ENCODE measurements at regions not wholly inside any gene's neighbourhood (a gene's known extent, or its start where the extent isn't known, plus 50 kb on each side); places are given as distances from the start of the nearest gene placed in this dataset.
"Not testable (repeated sequence)": the region's sequence is repeated elsewhere in the genome, so short reads cannot be mapped to it uniquely, and the experiment has no call there.

- not testable (repeated sequence) for H3K27me3 Mint-ChIP-seq; H3K4me3 Mint-ChIP-seq (ENCODE audit: low read depth); H3K36me3 Mint-ChIP-seq (ENCODE audit: insufficient read depth); DNase-seq (ENCODE audit: low spot score, unreplicated experiment); H3K27ac Mint-ChIP-seq; H3K9me3 Mint-ChIP-seq (ENCODE audit: low read depth); H3K4me1 Mint-ChIP-seq (ENCODE audit: low read depth)
Measured at GRCh38 chr17:15802917-15803316, 70.8 kb downstream of the TBC1D26 start.

DNA sequence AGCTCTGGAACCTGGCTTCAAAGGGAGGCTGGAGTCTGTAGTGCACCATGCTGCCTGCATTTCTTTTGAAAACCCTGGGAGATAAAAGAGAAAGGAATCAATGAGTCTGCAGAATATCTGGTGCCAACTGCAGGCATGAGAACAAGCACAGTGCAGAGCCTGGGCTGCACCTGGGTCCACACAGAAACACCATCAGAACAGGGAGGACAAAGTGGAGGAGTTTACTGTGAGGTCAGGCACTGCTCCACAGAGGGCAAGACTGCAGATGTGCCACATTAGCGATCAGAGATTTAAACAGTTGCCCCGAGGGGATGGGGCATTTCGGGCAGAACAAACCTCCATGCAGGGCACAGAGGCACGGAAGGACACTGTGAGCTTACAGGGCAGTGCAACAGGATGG, 74.7 kb downstream of the TBC1D26 start:
- DNase-seq (ENCODE audit: low spot score, unreplicated experiment); H3K4me1 Mint-ChIP-seq (ENCODE audit: low read depth); H3K36me3 Mint-ChIP-seq (ENCODE audit: insufficient read depth); H3K27me3 Mint-ChIP-seq; H3K27ac Mint-ChIP-seq; H3K9me3 Mint-ChIP-seq (ENCODE audit: low read depth); H3K4me3 Mint-ChIP-seq (ENCODE audit: low read depth): not testable (repeated sequence)

GRCh38 chr17:15813388-15813787, 81.3 kb downstream of the TBC1D26 start:
- not testable (repeated sequence) for H3K9me3 Mint-ChIP-seq (ENCODE audit: low read depth); H3K27me3 Mint-ChIP-seq; H3K27ac Mint-ChIP-seq; H3K4me1 Mint-ChIP-seq (ENCODE audit: low read depth); H3K36me3 Mint-ChIP-seq (ENCODE audit: insufficient read depth); DNase-seq (ENCODE audit: low spot score, unreplicated experiment); H3K4me3 Mint-ChIP-seq (ENCODE audit: low read depth)

- not testable (repeated sequence) for H3K4me1 Mint-ChIP-seq (ENCODE audit: low read depth); H3K4me3 Mint-ChIP-seq (ENCODE audit: low read depth); H3K9me3 Mint-ChIP-seq (ENCODE audit: low read depth); DNase-seq (ENCODE audit: low spot score, unreplicated experiment); H3K27ac Mint-ChIP-seq; H3K27me3 Mint-ChIP-seq; H3K36me3 Mint-ChIP-seq (ENCODE audit: insufficient read depth)
Measured at GRCh38 chr17:15814003-15814402, 81.9 kb downstream of the TBC1D26 start.

- not testable (repeated sequence) for H3K4me3 Mint-ChIP-seq (ENCODE audit: low read depth); DNase-seq (ENCODE audit: low spot score, unreplicated experiment); H3K4me1 Mint-ChIP-seq (ENCODE audit: low read depth); H3K9me3 Mint-ChIP-seq (ENCODE audit: low read depth); H3K27me3 Mint-ChIP-seq; H3K36me3 Mint-ChIP-seq (ENCODE audit: insufficient read depth); H3K27ac Mint-ChIP-seq
Measured at GRCh38 chr17:15817861-15818260, 85.8 kb downstream of the TBC1D26 start.

- H3K9me3 Mint-ChIP-seq (ENCODE audit: low read depth); H3K4me1 Mint-ChIP-seq (ENCODE audit: low read depth); H3K36me3 Mint-ChIP-seq (ENCODE audit: insufficient read depth); H3K27ac Mint-ChIP-seq; DNase-seq (ENCODE audit: low spot score, unreplicated experiment); H3K4me3 Mint-ChIP-seq (ENCODE audit: low read depth); H3K27me3 Mint-ChIP-seq: not testable (repeated sequence)
Measured at GRCh38 chr17:15822280-15822679, 90.2 kb downstream of the TBC1D26 start.

DNA sequence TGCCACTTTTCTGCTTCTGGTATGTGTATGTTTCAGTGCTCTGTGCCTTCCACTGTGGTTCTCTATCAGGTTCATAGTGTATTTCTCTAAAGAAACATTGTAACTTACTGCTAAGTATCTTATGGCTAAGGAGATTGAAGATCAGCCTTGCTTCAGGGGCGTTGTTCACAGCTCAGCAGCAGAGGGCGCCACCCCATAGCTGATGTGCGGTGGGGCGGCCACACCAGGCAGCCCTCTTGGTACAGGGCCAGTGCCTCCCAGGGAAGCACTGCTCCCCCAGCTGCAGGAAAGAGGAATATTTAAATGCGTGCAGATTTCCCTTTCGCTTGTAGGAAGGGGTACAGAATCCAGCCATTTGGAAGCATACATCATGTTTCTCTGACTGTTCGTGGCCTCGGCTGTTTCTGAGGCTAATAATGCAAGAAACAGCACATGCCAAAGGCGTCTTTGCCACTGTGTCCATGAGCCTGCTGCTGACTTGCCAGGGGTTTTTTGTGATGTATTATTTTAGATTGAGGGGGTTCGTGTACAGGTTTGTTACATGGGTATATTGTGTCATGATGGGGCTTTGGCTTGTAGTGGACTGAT, 96.7 kb downstream of the TBC1D26 start:
- H3K4me1 Mint-ChIP-seq (ENCODE audit: low read depth): peaks cover 12% of the 10 kb centered on the region
- not testable (repeated sequence) for H3K36me3 Mint-ChIP-seq (ENCODE audit: insufficient read depth); H3K9me3 Mint-ChIP-seq (ENCODE audit: low read depth); H3K4me3 Mint-ChIP-seq (ENCODE audit: low read depth); H3K27me3 Mint-ChIP-seq
- DNase-seq (ENCODE audit: low spot score, unreplicated experiment): peak; percentile 72
- peak; percentile 83 for TF ChIP-seq CTCF (IDR thresholded peaks at IDR 0.05; ENCODE audit: unreplicated experiment)
- peak overlapping the region; percentile 84 for H3K27ac Mint-ChIP-seq

DNA sequence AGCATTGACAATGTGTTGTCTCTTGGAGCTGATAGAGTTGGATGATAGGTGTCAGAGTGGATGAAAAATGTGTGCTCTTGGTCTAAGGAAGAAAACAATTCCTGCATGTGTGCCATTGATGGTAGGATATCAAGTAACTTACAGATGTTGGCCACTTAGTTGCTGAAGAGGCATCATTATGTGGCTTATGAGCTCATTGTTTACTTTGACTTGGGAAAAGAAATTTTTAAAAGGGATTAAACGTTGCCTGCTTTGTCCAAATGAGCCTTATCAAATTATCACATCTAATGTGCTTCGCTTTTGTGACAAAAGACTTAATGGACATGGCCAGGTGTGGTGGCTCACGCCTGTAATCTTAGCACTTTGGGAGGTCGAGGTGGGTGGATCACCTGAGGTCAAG, 98.1 kb downstream of the TBC1D26 start:
- not testable (repeated sequence) for H3K4me3 Mint-ChIP-seq (ENCODE audit: low read depth); DNase-seq (ENCODE audit: low spot score, unreplicated experiment); H3K27ac Mint-ChIP-seq; H3K9me3 Mint-ChIP-seq (ENCODE audit: low read depth); H3K27me3 Mint-ChIP-seq; H3K36me3 Mint-ChIP-seq (ENCODE audit: insufficient read depth)
- peaks cover 12% of the 10 kb centered on the region for H3K4me1 Mint-ChIP-seq (ENCODE audit: low read depth)

DNA sequence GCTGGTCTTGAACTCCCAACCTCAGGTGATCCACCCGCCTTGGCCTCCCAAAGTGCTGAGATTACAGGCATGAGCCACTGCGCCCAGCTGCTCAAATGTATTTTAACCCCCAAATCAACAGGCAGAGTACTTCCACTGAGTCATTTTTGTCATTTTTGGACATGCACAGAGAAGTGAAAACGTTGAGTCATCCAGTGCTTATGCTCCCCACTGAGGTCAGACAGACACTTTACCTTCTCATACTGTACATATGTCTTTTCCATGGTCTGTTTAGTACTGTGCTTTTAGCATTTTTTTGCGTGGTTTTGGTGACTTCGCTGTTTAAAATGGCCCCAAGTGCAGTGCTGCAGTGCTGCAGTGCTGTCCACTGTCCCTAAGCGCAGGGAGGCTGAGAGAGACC, 99.1 kb downstream of the TBC1D26 start:
- not testable (repeated sequence) for DNase-seq (ENCODE audit: low spot score, unreplicated experiment); H3K4me3 Mint-ChIP-seq (ENCODE audit: low read depth); H3K27ac Mint-ChIP-seq; H3K9me3 Mint-ChIP-seq (ENCODE audit: low read depth); H3K36me3 Mint-ChIP-seq (ENCODE audit: insufficient read depth)
- H3K4me1 Mint-ChIP-seq (ENCODE audit: low read depth): peaks cover 12% of the 10 kb centered on the region
- H3K27me3 Mint-ChIP-seq: peaks cover 14% of the 10 kb centered on the region

GRCh38 chr17:15832921-15833480, 100.9 kb downstream of the TBC1D26 start:
- H3K9me3 Mint-ChIP-seq (ENCODE audit: low read depth); DNase-seq (ENCODE audit: low spot score, unreplicated experiment); H3K36me3 Mint-ChIP-seq (ENCODE audit: insufficient read depth); H3K4me3 Mint-ChIP-seq (ENCODE audit: low read depth); H3K27ac Mint-ChIP-seq: not testable (repeated sequence)
- Mint-ChIP-seq H3K27me3 (peaks cover 22% of the 10 kb centered on the region), H3K4me1 (ENCODE audit: low read depth) (peaks cover 12% of the 10 kb centered on the region)

GRCh38 chr17:15833890-15834289, 101.8 kb downstream of the TBC1D26 start:
- H3K9me3 Mint-ChIP-seq (ENCODE audit: low read depth); H3K36me3 Mint-ChIP-seq (ENCODE audit: insufficient read depth); H3K4me3 Mint-ChIP-seq (ENCODE audit: low read depth); H3K27ac Mint-ChIP-seq; DNase-seq (ENCODE audit: low spot score, unreplicated experiment): not testable (repeated sequence)
- Mint-ChIP-seq H3K4me1 (ENCODE audit: low read depth) (peaks cover 10% of the 10 kb centered on the region), H3K27me3 (peaks cover 29% of the 10 kb centered on the region)

- H3K36me3 Mint-ChIP-seq (ENCODE audit: insufficient read depth); H3K4me1 Mint-ChIP-seq (ENCODE audit: low read depth); H3K27ac Mint-ChIP-seq; H3K4me3 Mint-ChIP-seq (ENCODE audit: low read depth); H3K9me3 Mint-ChIP-seq (ENCODE audit: low read depth); DNase-seq (ENCODE audit: low spot score, unreplicated experiment): not testable (repeated sequence)
- H3K27me3 Mint-ChIP-seq: peaks cover 29% of the 10 kb centered on the region
Measured at GRCh38 chr17:15835481-15835880, 103.4 kb downstream of the TBC1D26 start.

Data from progenitor cell of endocrine pancreas (in vitro differentiated cells).